Ovary (tissue), 7 donors: ENCODE measurements at regions not wholly inside any gene's neighbourhood (a gene's known extent, or its start where the extent isn't known, plus 50 kb on each side); places are given as distances from the start of the nearest gene placed in this dataset.

Experiments
- DNase-seq, 5 donors: peaks; one replicate each; pipeline ENCODE4 v3.0.0-alpha.2; 2019 to 2020
- H3K27ac ChIP-seq, 2 donors: fragments of 200-600 bp; one replicate each; pipeline versions ENCODE4 v1.5.1 to v1.8.0; 2019 to 2022
- H3K27me3 ChIP-seq: fragments of 200-600 bp; one replicate; pipeline ENCODE4 v1.8.0; 2022
- H3K36me3 ChIP-seq: fragments of 200-600 bp; sonication (generic); one replicate; pipeline ENCODE4 v1.5.1; 2019
- H3K4me1 ChIP-seq: one replicate; pipeline ENCODE4 v1.8.1; 2013; ENCODE audit warnings: mild to moderate bottlenecking, moderate library complexity; ENCODE audit not compliant: insufficient read depth
- H3K4me3 ChIP-seq: fragments of 200-600 bp; sonication (generic); one replicate; pipeline ENCODE4 v1.5.1; 2017
- H3K9me3 ChIP-seq, 2 donors: fragments of 200-600 bp in 1 of 2; sonication (generic) in 1 of 2; one replicate each; pipeline versions ENCODE4 v1.5.1 to v1.8.1; 2013 to 2019; ENCODE audit warnings: mild to moderate bottlenecking in 1 of 2, moderate library complexity in 1 of 2
- CTCF ChIP-seq, 3 donors: fragments of 450-650 bp in 2 of 3; fragments of 200-600 bp in 1 of 3; IDR thresholded peaks; one replicate each; pipeline versions ENCODE4 v1.5.1 to v1.8.0; 2016 to 2022; ENCODE audit warnings: antibody characterized with exemption in 3 of 3, mild to moderate bottlenecking in 1 of 3
- EP300 ChIP-seq: sonication (generic); formaldehyde crosslinking; IDR thresholded peaks from one replicate; pipeline ENCODE4 v1.6.1; 2017; ENCODE audit warnings: antibody characterized with exemption
- POLR2A ChIP-seq: fragments of 450-650 bp; IDR thresholded peaks from one replicate; pipeline ENCODE4 v1.6.1; 2017; ENCODE audit warnings: antibody characterized with exemption, mild to moderate bottlenecking, moderate library complexity
- WGBS, 3 donors: extraction: QIAGEN DNeasy Blood & Tissue Kit in 1 of 3; methylation state at CpG; one replicate each; pipeline versions ENCODE4 v1.1.5 to v1.1.7; 2013 to 2017; 5-methylcytosine and 5-hydroxymethylcytosine counted together
- intact Hi-C, 4 donors: fragments of 100-400 bp; cut with DNase I; formaldehyde crosslinking; loops; one replicate each; pipeline versions ENCODE4 v1.11.0 to v1.15.1; 2022 to 2023
- donor health status: DM: no; HTN: no; CAD: no; lungs with moderate emphysema.
- donor health status: DM: no; HTN: no; CAD: no.
- donor health status: Bipolar disorder and iron deficiency.
- donor health status: DM: no; HTN: no; CAD: no.
- donor health status: DM: yes; HTN: yes; CAD: no.

- 90 to 95% (median 91%) methylated on average over 3 of the region's 3 CpGs for WGBS, 3 donors
- Histone ChIP-seq H3K9me3 (no peaks in the 10 kb centered on the region), H3K27ac (no peak overlapping the region), H3K4me3 (no peak overlapping the region), H3K4me1 (no peaks in the 10 kb centered on the region), H3K36me3 (no peaks in the 10 kb centered on the region), H3K27me3 (no peaks in the 10 kb centered on the region)
- no peak for DNase-seq
- TF ChIP-seq POLR2A, result no peak
- TF ChIP-seq CTCF (IDR thresholded peaks at IDR 0.05), result no peak
- intact Hi-C loops, result no loop called here
These were observed 578.5 kb downstream of the BMP2 start for GRCh38 chr20:7346026-7346425.

GRCh38 chr20:7346562-7346961 lies 579.1 kb downstream of the BMP2 start:
- DNase-seq, result no peak
- H3K4me3 ChIP-seq, result no peak overlapping the region
- intact Hi-C loops, result no loop called here
- H3K4me1 ChIP-seq, result no peaks in the 10 kb centered on the region
- no peaks in the 10 kb centered on the region for H3K36me3 ChIP-seq
- no peak overlapping the region for H3K27ac ChIP-seq
- 94 to 98% (median 94%) methylated on average over 1 of the region's 1 CpG for WGBS, 3 donors
- TF ChIP-seq POLR2A (no peak), EP300 (no peak), CTCF (IDR thresholded peaks at IDR 0.05) (no peak)
- no peaks in the 10 kb centered on the region for H3K27me3 ChIP-seq
- H3K9me3 ChIP-seq, result no peaks in the 10 kb centered on the region

GRCh38 chr20:7347409-7347808 lies 579.9 kb downstream of the BMP2 start:
- H3K9me3 ChIP-seq, result no peaks in the 10 kb centered on the region
- no peak overlapping the region for H3K4me3 ChIP-seq
- no peak for DNase-seq
- no peak overlapping the region for H3K27ac ChIP-seq
- H3K27me3 ChIP-seq, result no peaks in the 10 kb centered on the region
- 46 to 51% (median 50%) methylated on average over 2 of the region's 2 CpGs for WGBS, 3 donors
- no peaks in the 10 kb centered on the region for H3K4me1 ChIP-seq
- H3K36me3 ChIP-seq, result no peaks in the 10 kb centered on the region
- TF ChIP-seq POLR2A (no peak), EP300 (no peak), CTCF (IDR thresholded peaks at IDR 0.05) (no peak)
- intact Hi-C loops, result no loop called here

- Histone ChIP-seq H3K4me3 (no peak overlapping the region), H3K27me3 (no peaks in the 10 kb centered on the region), H3K9me3 (no peaks in the 10 kb centered on the region), H3K36me3 (no peaks in the 10 kb centered on the region), H3K27ac (no peak overlapping the region), H3K4me1 (no peaks in the 10 kb centered on the region)
- intact Hi-C loops, result no loop called here
- DNase-seq, result no peak
- 72 to 83% (median 79%) methylated on average over 1 of the region's 1 CpG for WGBS, 3 donors
- TF ChIP-seq EP300 (no peak), CTCF (IDR thresholded peaks at IDR 0.05) (no peak), POLR2A (no peak)
These were observed 580.8 kb downstream of the BMP2 start for GRCh38 chr20:7348253-7348652.

DNA sequence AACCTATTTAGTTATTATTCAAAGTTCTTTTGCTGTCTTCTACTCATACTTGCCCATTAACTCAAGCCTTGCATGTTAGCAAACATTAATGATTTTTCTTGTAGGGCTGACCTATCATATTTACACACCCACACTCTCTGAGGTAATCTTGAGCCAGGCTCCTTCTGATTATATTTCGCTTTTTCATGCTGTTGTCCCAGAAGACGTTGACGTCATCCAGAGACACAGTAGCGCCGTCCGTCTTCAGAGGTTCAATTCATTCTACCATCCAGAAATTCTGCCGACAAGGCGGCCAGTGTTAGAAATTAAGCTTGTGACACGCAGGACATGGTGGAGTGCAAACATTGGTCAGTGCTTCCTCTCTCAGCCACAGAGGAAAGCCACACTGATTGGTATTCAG lies 584.7 kb downstream of the BMP2 start:
- no peaks in the 10 kb centered on the region for H3K9me3 ChIP-seq
- H3K4me3 ChIP-seq, result no peak overlapping the region
- no peak overlapping the region for H3K27ac ChIP-seq
- no peaks in the 10 kb centered on the region for H3K36me3 ChIP-seq
- no peak for DNase-seq
- no peaks in the 10 kb centered on the region for H3K27me3 ChIP-seq
- intact Hi-C loops, result no loop called here
- no peaks in the 10 kb centered on the region for H3K4me1 ChIP-seq
- 83 to 85% (median 84%) methylated on average over 9 of the region's 9 CpGs for WGBS, 3 donors
- no peak for TF ChIP-seq CTCF (IDR thresholded peaks at IDR 0.05)
- no peak for TF ChIP-seq POLR2A
- TF ChIP-seq EP300, result no peak
